ENCODE measurements at regions not wholly inside any gene's neighbourhood (a gene's known extent, or its start where the extent isn't known, plus 50 kb on each side); places are given as distances from the start of the nearest gene placed in this dataset.
"Not testable (repeated sequence)": the region's sequence is repeated elsewhere in the genome, so short reads cannot be mapped to it uniquely, and the experiment has no call there.

- Histone ChIP-seq H3K9me3 (ENCODE audit: control insufficient read depth, low read length) (no peaks in the 10 kb centered on the region), H3K9ac (ENCODE audit: low read length) (no peak overlapping the region), H3K36me3 (ENCODE audit: control insufficient read depth, insufficient read depth, low read length, severe bottlenecking) (no peaks in the 10 kb centered on the region), H3K4me3 (ENCODE audit: low read length) (no peak overlapping the region), H3K4me1 (ENCODE audit: control insufficient read depth, insufficient read depth, low read length) (peaks cover 10% of the 10 kb centered on the region), H3K27me3 (replicated peaks; ENCODE audit: control insufficient read depth, insufficient read depth, low read length) (no peaks in the 10 kb centered on the region)
- no peak for DNase-seq (ENCODE audit: low read depth)
Measured at GRCh38 chr15:77892335-77892734, 185.2 kb downstream of the TBC1D2B start.

GRCh38 chr15:77891862-77892261 is 185.6 kb downstream of the TBC1D2B start:
- not testable (repeated sequence) for H3K36me3 ChIP-seq (ENCODE audit: control insufficient read depth, insufficient read depth, low read length, severe bottlenecking); H3K4me3 ChIP-seq (ENCODE audit: low read length); H3K9me3 ChIP-seq (ENCODE audit: control insufficient read depth, low read length); H3K9ac ChIP-seq (ENCODE audit: low read length); DNase-seq (ENCODE audit: low read depth); H3K27me3 ChIP-seq (replicated peaks; ENCODE audit: control insufficient read depth, insufficient read depth, low read length)
- H3K4me1 ChIP-seq (ENCODE audit: control insufficient read depth, insufficient read depth, low read length), result peaks cover 15% of the 10 kb centered on the region

- not testable (repeated sequence) for H3K9ac ChIP-seq (ENCODE audit: low read length); H3K4me3 ChIP-seq (ENCODE audit: low read length)
- DNase-seq (ENCODE audit: low read depth), result peak; percentile 14
Measured at GRCh38 chr15:77890911-77891801, 186.4 kb downstream of the TBC1D2B start.

GRCh38 chr15:77889828-77890725 is 187.4 kb downstream of the TBC1D2B start:
- not testable (repeated sequence) for DNase-seq (ENCODE audit: low read depth); H3K9me3 ChIP-seq (ENCODE audit: control insufficient read depth, low read length); H3K27me3 ChIP-seq (replicated peaks; ENCODE audit: control insufficient read depth, insufficient read depth, low read length); H3K9ac ChIP-seq (ENCODE audit: low read length); H3K4me3 ChIP-seq (ENCODE audit: low read length); H3K36me3 ChIP-seq (ENCODE audit: control insufficient read depth, insufficient read depth, low read length, severe bottlenecking)
- H3K4me1 ChIP-seq (ENCODE audit: control insufficient read depth, insufficient read depth, low read length), result peaks cover 23% of the 10 kb centered on the region

More at GRCh38 chr15:77890911-77891801, 186.4 kb downstream of the TBC1D2B start:
- H3K4me1 ChIP-seq (ENCODE audit: control insufficient read depth, insufficient read depth, low read length), result peaks cover 16% of the 10 kb centered on the region
- not testable (repeated sequence) for H3K9me3 ChIP-seq (ENCODE audit: control insufficient read depth, low read length); H3K36me3 ChIP-seq (ENCODE audit: control insufficient read depth, insufficient read depth, low read length, severe bottlenecking); H3K27me3 ChIP-seq (replicated peaks; ENCODE audit: control insufficient read depth, insufficient read depth, low read length)

DNA sequence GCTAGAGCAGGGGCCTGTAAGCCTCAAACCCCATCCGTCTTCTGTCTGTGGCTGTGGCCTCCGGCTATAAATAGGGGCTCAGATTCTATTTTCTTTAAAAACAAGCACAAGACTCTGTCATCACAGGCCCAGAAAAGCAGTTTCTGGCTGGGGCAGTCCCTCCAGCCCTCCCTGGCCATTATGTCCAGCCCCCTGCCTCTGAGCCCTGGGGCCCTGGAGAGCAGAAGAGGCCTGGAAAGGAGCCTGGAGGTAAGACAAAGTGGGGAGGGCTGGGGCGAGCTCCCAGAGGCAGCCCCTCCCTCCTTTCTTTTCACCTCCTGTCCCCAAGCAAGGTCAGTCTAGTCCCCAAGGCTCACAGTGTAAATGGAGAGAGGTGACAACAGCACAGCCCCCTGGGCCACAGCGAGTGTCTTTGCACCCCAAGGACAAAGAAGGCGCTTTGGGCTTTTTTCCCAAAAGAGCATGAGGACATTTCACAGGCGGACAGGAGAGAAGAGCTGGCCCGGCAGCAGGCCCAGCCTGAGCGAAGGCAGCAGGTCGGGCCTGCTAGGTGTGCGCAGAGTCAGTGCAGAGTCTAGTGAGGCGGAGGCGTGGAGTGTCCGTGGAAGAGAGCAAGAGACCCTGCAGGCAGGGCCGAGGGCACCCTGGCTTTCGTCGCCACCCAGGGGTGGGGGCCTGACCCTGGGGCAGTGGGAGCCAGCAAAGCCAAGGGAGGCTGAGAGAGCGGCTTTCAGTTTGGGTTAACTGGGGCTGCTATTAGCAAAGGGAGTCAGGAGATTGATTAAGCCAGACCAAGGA is 188.3 kb downstream of the TBC1D2B start:
- peaks cover 29% of the 10 kb centered on the region for H3K4me1 ChIP-seq (ENCODE audit: control insufficient read depth, insufficient read depth, low read length)
- no peaks in the 10 kb centered on the region for H3K36me3 ChIP-seq (ENCODE audit: control insufficient read depth, insufficient read depth, low read length, severe bottlenecking)
- H3K9me3 ChIP-seq (ENCODE audit: control insufficient read depth, low read length), result no peaks in the 10 kb centered on the region
- DNase-seq (ENCODE audit: low read depth), result peak; percentile 31
- no peak overlapping the region for H3K4me3 ChIP-seq (ENCODE audit: low read length)
- no peaks in the 10 kb centered on the region for H3K27me3 ChIP-seq (replicated peaks; ENCODE audit: control insufficient read depth, insufficient read depth, low read length)
- H3K9ac ChIP-seq (ENCODE audit: low read length), result no peak overlapping the region

GRCh38 chr15:77887563-77888429 is 189.7 kb downstream of the TBC1D2B start:
- H3K4me3 ChIP-seq (ENCODE audit: low read length); H3K27me3 ChIP-seq (replicated peaks; ENCODE audit: control insufficient read depth, insufficient read depth, low read length); H3K9ac ChIP-seq (ENCODE audit: low read length); DNase-seq (ENCODE audit: low read depth); H3K36me3 ChIP-seq (ENCODE audit: control insufficient read depth, insufficient read depth, low read length, severe bottlenecking); H3K9me3 ChIP-seq (ENCODE audit: control insufficient read depth, low read length): not testable (repeated sequence)
- H3K4me1 ChIP-seq (ENCODE audit: control insufficient read depth, insufficient read depth, low read length), result peaks cover 29% of the 10 kb centered on the region

DNA sequence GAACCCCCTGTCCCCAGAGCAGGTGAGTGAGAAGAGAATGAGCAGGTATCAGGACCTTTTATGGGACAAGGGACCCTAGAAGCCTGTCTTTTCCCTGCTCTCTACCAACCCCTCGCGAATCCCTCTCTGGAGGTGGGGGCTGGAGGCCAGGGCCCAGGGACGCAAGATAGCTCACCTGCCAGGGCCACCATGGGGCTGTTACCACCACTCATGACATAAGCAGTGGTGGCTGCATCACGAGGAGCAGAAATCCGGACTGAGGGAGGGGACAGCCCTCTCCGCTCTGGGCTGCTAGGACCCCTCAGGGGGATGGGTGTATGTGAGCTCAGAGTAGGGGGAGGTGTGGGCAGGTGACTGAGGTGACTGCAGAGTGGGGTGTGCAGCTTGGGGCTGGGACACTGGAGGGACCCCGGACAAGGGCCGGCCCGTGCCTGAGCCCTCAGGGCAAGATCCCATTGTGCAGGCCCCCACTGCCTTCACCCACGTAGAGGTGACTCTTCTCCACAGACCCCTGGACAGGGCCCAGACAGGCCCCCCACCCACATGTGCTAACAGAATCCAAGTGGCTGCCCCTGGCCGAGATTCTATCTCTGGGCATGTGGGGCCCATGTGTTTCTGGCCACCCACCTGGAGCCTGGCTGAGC is 190.6 kb downstream of the TBC1D2B start:
- H3K9ac ChIP-seq (ENCODE audit: low read length), result no peak overlapping the region
- no peaks in the 10 kb centered on the region for H3K27me3 ChIP-seq (replicated peaks; ENCODE audit: control insufficient read depth, insufficient read depth, low read length)
- H3K9me3 ChIP-seq (ENCODE audit: control insufficient read depth, low read length), result no peaks in the 10 kb centered on the region
- DNase-seq (ENCODE audit: low read depth), result no peak
- no peaks in the 10 kb centered on the region for H3K36me3 ChIP-seq (ENCODE audit: control insufficient read depth, insufficient read depth, low read length, severe bottlenecking)
- H3K4me1 ChIP-seq (ENCODE audit: control insufficient read depth, insufficient read depth, low read length), result peaks cover 29% of the 10 kb centered on the region
- no peak overlapping the region for H3K4me3 ChIP-seq (ENCODE audit: low read length)

DNA sequence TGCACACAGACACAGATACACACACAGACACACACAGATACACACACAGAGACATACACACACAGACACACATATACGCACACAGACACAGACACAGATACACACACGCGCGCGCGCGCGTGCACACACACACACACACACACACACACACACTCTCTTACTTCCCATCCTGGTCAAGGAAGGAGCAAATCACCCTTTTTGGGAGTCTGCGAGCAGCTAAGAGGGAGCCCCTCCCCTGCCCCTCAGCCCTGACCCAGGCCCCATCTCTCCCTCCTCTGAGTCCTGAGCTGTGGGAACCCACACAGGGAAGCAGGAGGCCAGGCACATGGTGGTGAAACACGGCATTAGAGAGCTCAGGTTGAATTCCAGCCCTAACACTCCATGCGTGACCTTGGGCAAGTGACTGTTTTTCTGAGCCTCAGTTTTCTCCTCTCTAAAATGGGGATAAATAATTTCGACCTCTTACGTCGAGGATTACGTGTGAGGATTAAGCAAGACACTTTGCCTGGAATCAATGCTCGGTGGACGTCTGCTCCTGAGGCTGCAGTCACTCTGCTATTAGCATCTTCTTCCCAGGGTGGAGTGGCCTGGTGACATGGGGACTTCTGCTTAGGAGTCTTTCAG is 191.5 kb downstream of the TBC1D2B start:
- H3K36me3 ChIP-seq (ENCODE audit: control insufficient read depth, insufficient read depth, low read length, severe bottlenecking); H3K27me3 ChIP-seq (replicated peaks; ENCODE audit: control insufficient read depth, insufficient read depth, low read length); H3K4me3 ChIP-seq (ENCODE audit: low read length); H3K9me3 ChIP-seq (ENCODE audit: control insufficient read depth, low read length); DNase-seq (ENCODE audit: low read depth); H3K9ac ChIP-seq (ENCODE audit: low read length): not testable (repeated sequence)
- H3K4me1 ChIP-seq (ENCODE audit: control insufficient read depth, insufficient read depth, low read length), result peaks cover 24% of the 10 kb centered on the region

- H3K27me3 ChIP-seq (replicated peaks; ENCODE audit: control insufficient read depth, insufficient read depth, low read length), result not testable (repeated sequence)
Measured at GRCh38 chr15:77883012-77883411, 194.5 kb downstream of the TBC1D2B start.

More at GRCh38 chr15:77883012-77883411, 194.5 kb downstream of the TBC1D2B start:
- DNase-seq (ENCODE audit: low read depth); H3K9ac ChIP-seq (ENCODE audit: low read length); H3K4me3 ChIP-seq (ENCODE audit: low read length); H3K9me3 ChIP-seq (ENCODE audit: control insufficient read depth, low read length); H3K36me3 ChIP-seq (ENCODE audit: control insufficient read depth, insufficient read depth, low read length, severe bottlenecking): not testable (repeated sequence)
- H3K4me1 ChIP-seq (ENCODE audit: control insufficient read depth, insufficient read depth, low read length), result peaks cover 20% of the 10 kb centered on the region
